DOHH2 (cell line): ENCODE measurements at regions not wholly inside any gene's neighbourhood (a gene's known extent, or its start where the extent isn't known, plus 50 kb on each side); places are given as distances from the start of the nearest gene placed in this dataset.

Experiments
- CTCF ChIP-seq: fragments of 200-600 bp; sonication (generic); IDR thresholded peaks from one replicate; pipeline ENCODE4 v1.5.1; 2014; ENCODE audit warnings: antibody characterized with exemption, mild to moderate bottlenecking, low read depth, low read length; ENCODE audit not compliant: poor library complexity, severe bottlenecking
- EZH2phosphoT487 ChIP-seq: fragments of 200-600 bp; sonication (generic); IDR thresholded peaks from 2 replicates; pipeline ENCODE4 v1.6.1; 2017; ENCODE audit warnings: borderline replicate concordance, mild to moderate bottlenecking, antibody characterized with exemption, low read length, moderate library complexity, mixed read lengths

- TF ChIP-seq CTCF (no peak), EZH2phosphoT487 (no peak)
Observed at GRCh38 chr2:203797276-203797675, 70.3 kb upstream of the CTLA4 start.
